Amniotic epithelial cell (primary cell): ENCODE measurements at regions not wholly inside any gene's neighbourhood (a gene's known extent, or its start where the extent isn't known, plus 50 kb on each side); places are given as distances from the start of the nearest gene placed in this dataset.

Experiments used
- DNase-seq: peaks from one replicate; pipeline ENCODE4 v3.0.0-alpha.2; 2010; ENCODE audit warnings: low read depth

- no peak for DNase-seq
Measured at GRCh38 chr2:71776227-71776626, 322.9 kb downstream of the DYSF start.

DNA sequence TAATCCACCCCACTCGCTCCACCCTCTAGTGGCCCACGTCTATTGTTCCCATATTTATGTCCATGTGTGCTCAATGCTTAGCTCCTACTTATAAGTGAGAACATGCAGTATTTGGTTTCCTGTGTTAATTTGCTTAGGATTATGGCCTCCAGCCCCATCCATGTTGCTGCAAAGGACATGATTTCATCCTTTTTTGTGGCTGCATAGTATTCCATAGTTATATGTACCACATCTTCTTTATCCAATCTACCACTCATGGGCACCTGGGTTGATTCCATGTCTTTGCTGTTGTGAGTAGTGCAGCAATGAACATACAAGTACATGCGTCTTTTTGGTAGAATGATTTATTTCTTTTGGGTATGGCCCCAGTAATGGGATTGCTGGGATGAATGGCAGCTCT, 319.9 kb downstream of the DYSF start:
- no peak for DNase-seq

DNA sequence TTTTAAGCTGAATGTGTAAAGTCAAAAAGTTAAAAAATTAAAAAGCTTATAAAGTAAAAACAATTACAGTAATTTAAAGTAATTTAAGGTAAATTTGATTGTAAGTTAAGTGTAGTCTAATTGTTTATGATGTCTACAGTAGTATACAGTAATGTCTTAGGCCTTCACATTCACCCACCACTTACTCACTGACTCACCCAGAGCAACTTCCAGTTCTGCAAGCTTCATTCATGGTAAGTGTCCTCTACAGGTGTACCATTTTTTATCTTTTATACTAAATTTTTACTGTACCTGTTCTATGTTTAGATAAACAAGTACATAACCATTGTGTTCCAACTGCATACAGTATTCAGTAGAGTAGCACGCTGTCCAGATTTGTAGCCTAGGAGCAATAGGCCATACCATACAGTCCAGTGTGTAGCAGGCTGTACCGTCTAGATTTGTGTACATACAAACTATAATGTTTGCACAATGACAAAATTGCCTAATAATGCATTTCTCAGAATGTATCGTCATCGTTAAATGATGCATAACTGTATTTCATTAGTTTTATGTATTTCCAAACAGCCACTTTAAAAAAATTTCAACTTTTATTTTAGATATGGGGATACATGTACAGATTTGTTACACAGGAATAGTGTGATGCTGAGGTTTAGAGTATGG, 319.3 kb downstream of the DYSF start:
- DNase-seq, result no peak

DNA sequence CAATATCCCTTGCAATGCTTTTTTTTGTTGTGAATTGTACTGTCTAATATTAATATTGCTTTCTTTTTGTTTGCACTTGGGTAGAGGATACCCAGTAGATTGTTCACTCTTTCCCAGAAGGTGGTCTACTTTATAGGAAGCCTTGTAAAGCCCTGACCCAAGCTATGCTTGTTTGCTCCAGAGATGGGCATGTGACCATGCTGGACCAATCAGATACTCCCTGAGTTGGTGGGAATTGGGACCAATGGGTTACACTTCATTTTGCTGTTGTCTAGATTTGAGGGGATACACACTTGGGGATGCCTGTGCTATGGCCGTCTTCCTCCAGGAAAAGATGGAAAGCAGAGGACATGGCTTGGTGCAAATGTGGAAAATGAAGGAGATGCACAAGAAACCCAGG, 314.3 kb downstream of the DYSF start:
- no peak for DNase-seq

DNA sequence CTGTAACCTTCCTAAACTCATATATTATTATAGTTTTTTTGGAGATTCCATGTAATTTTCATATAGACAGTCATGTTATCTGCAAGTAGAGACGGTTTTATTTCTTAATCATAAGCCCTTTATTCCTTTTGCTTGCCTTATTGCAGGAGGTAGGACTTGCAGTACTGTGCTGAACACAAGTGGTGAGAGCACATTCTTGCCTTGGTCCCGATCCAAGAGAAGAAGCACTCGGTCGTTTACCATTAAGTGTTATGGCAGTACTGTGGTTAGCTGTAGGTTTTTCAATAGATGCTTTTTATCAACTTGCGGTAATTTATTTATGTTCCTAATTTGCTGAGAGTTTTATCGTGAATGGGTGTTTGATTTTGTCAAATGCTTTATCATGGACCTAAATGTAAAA, 305.7 kb downstream of the DYSF start:
- no peak for DNase-seq

DNA sequence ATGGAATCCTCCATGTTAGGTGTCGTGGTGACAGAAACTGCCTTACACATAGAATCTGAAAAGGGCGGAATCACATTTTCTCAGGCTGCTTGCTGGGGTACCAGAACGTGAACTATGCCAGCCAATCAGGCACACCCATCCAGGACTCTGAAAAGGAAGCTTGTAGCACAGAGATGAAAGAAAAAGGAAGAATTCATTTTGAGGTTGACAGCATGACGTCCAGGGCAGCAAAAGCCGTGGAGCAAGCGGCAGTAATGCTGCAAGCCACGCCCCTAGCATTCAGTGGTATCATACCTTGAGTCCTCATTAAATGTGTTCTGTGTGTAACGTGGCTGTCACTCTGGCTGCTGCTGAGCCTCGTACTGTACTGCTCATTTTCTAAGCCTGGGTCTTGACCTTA, 304.0 kb downstream of the DYSF start:
- no peak for DNase-seq

DNA sequence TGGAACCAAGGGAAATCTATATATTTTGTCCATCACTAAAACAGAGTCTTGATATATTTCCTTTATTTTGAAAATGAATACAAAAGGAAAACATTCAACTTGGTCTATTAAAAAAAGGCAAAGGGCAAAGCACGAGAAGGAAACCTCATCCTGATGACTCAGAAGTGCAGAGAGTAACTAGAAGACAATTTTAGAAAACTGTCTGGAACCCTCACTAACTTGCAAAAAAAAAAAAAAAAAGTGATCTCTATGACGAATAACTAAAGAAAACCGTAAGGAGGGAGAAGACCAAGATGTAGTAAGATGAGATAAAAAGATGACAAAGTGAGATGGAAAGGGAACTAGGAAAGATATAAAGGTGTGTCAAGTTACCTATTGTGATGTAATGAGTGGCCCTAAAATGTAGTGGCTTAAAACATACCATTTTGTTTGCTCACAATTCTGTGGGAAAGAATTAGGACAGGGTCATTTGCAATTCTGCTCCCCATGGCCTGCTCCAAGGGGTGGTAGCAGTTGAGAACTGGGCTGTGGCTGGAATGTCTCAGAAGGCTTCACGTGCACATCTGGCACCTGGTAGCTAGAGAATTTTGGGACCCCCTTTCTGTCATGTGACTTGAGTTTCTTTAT, 303.0 kb downstream of the DYSF start:
- DNase-seq, result no peak

GRCh38 chr2:71751590-71751989, 298.2 kb downstream of the DYSF start:
- no peak for DNase-seq

- DNase-seq, result peak; percentile 8
Measured at GRCh38 chr2:71749671-71750101, 296.3 kb downstream of the DYSF start.

DNA sequence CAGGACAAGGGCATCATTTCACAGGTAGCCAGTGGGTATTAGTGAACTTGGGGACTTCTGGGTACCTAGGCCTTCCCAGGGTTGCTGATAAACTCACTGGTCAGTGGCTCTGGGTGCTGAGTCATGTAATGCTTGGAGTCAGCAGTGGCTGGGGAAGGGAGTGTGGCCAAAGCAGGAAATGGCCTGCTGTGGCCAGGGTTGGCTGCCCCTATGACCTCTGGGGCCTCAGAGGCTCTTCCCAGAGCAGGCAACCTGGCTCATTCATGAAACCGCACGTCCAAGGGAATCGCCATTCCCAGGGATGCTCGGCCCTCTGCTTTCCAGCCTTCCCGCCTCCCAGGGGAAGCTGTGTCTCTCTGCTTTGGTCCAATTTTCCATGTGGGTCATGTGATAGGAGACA, 294.9 kb downstream of the DYSF start:
- DNase-seq, result peak; percentile 3

GRCh38 chr2:71747559-71747958, 294.2 kb downstream of the DYSF start:
- DNase-seq, result no peak

DNA sequence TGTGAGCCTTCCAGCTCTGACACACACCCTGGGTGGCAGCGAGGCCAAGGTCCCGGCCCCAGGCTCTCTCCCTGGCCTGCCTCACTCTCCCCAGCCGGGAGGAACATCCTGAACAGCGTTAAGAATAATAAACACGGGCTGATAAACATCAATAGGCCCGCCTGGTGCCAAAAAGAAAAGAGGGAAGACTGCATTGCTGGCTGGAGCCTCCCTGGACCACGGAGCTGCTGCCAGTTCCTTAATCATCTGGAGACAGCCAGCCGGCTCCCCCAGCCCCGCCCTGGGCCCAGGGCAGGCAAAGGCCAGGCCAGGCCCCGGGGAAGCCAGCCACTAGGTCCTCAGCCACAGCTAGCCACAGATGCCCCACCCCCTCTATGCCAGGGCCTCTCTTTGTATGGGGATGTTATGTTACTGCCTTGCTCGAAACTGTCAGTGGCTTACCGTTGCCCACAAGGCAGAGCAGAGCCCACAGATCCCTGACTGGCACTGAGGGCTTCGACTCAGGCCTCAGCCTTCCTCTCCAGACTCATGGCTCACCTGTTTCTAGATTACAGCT, 293.7 kb downstream of the DYSF start:
- DNase-seq, result no peak

DNA sequence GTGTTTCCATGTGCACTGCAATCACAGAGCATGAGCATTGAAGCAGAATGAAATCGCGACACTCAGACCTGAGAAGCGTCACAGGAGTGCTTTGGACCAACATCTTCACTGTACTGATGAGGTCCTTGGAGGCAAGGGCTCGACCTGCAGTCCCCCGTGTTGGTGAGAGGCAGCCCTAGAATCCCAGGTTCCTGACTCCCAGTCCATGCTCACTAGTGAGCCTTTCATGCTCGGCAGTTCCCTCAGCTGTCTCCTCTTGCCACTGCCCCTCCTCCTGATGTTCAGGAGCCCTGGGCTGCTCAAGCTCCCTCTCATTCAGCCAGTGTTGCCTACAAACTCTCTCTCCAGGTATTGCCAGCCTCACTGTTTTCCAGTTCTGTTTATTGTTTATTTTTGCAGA, 291.4 kb downstream of the DYSF start:
- DNase-seq, result no peak

- DNase-seq, result no peak
Measured at GRCh38 chr2:71743995-71744675, 290.8 kb downstream of the DYSF start.

GRCh38 chr2:71742953-71743601, 289.7 kb downstream of the DYSF start:
- peak; percentile 40 for DNase-seq

- no peak for DNase-seq
Measured at GRCh38 chr2:71736986-71737385, 283.6 kb downstream of the DYSF start.

DNA sequence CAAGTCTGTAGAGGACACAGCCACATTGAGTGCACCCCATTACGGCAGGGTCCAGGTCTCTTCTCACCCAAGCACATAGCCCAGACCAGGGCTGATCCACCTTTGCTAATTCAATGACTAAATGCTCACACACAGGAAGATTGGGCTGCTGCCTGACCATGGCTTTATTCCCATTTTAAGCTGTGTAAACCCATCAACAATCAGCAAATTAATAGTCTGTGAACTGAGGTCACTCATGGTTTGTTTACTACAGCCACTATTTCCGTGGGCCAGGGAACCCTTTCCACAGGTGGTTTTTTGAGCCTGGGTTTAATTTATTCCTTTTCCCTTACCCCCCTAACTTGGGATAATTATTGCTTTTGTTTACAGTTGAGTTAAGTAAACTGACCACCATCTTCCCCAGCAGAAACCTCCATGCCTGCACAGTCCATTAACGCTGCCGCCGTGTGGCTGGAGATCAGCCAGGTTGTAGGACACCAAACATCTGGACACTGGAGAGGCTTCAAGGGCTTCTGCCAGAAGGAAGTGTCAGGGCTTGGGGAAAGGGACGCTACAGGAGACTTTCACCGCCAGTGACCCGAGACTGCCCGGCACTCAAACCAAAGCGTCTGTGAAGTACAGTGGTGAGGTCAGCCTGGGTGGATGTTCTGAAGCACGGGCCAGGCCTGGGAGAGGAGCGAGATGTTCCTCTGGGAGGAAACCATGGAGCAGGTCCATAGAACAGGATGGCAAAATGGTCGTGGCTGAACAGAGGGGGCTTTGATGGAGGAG, 282.9 kb downstream of the DYSF start:
- DNase-seq, result no peak
